ENCODE measurements at regions not wholly inside any gene's neighbourhood (a gene's known extent, or its start where the extent isn't known, plus 50 kb on each side); places are given as distances from the start of the nearest gene placed in this dataset.

GRCh38 chr1:82455342-82455741, 654.6 kb downstream of the ADGRL2 start:
- no peak for TF ChIP-seq POLR2A (IDR thresholded peaks at IDR 0.05)
- TF ChIP-seq CTCF (IDR thresholded peaks at IDR 0.05) = no peak
